Activated CD4-positive, alpha-beta T cell treated with anti-CD3 and anti-CD28 coated beads for 36 hours (primary cell): ENCODE measurements at regions not wholly inside any gene's neighbourhood (a gene's known extent, or its start where the extent isn't known, plus 50 kb on each side); places are given as distances from the start of the nearest gene placed in this dataset.
A peak's percentile ranks its signal among the peaks of the same experiment; 100 is the strongest.
"Not testable (repeated sequence)": the region's sequence is repeated elsewhere in the genome, so short reads cannot be mapped to it uniquely, and the experiment has no call there.

Experiments used
- ATAC-seq: fragments of 200-7000 bp; cut with Tn5 transposase; one replicate; pipeline ENCODE4 v1.10.0; 2021; ENCODE audit warnings: mild to moderate bottlenecking, moderate library complexity
- CTCF ChIA-PET: fragments of 350-600 bp; sonication (Branson Sonifier 250); formaldehyde crosslinking; loops from one replicate; lab custom pipeline; 2021; ENCODE audit warnings: antibody characterized with exemption; lab: Charles Lee
- POLR2A ChIA-PET: fragments of 350-600 bp; sonication (Branson Sonifier 250); formaldehyde crosslinking; loops from one replicate; lab custom pipeline; 2021; ENCODE audit warnings: antibody characterized with exemption, inconsistent platforms; lab: Charles Lee
- DNase-seq: peaks from one replicate; pipeline ENCODE4 v3.0.0-alpha.2; 2020
- H3K27ac Mint-ChIP-seq: one replicate; pipeline ENCODE4 v1.8.0; 2021; ENCODE audit warnings: mixed read lengths
- H3K27me3 Mint-ChIP-seq: one replicate; pipeline ENCODE4 v1.8.0; 2021; ENCODE audit warnings: mixed read lengths
- H3K36me3 Mint-ChIP-seq: one replicate; pipeline ENCODE4 v1.8.0; 2021; ENCODE audit warnings: low read depth, mixed read lengths
- H3K4me1 Mint-ChIP-seq: one replicate; pipeline ENCODE4 v1.8.0; 2021; ENCODE audit warnings: mixed read lengths
- H3K4me3 Mint-ChIP-seq: one replicate; pipeline ENCODE4 v1.8.0; 2021; ENCODE audit warnings: mild to moderate bottlenecking, moderate library complexity, mixed read lengths
- H3K9me3 Mint-ChIP-seq: one replicate; pipeline ENCODE4 v1.8.0; 2021; ENCODE audit warnings: low read depth, mixed read lengths
- intact Hi-C, 2 experiments: fragments of 100-400 bp; cut with DNase I in 1 of 2; cut with micrococcal nuclease in 1 of 2; formaldehyde crosslinking; loops; one replicate each; pipeline versions ENCODE4 v1.14.2 to v1.15.1; 2022 to 2024; cut with DNase I, micrococcal nuclease

GRCh38 chr9:91512235-91512634 is 88.6 kb upstream of the NFIL3 start:
- H3K9me3 Mint-ChIP-seq, ATAC-seq, POLR2A ChIA-PET, DNase-seq, H3K36me3 Mint-ChIP-seq, CTCF ChIA-PET, intact Hi-C loops, H3K27ac Mint-ChIP-seq, H3K4me1 Mint-ChIP-seq, H3K4me3 Mint-ChIP-seq: not testable (repeated sequence)
- H3K27me3 Mint-ChIP-seq = peaks cover 22% of the 10 kb centered on the region

- Mint-ChIP-seq H3K4me3 (no peak overlapping the region), H3K4me1 (peaks cover 3% of the 10 kb centered on the region), H3K36me3 (no peaks in the 10 kb centered on the region), H3K27ac (no peak overlapping the region), H3K9me3 (no peaks in the 10 kb centered on the region), H3K27me3 (peaks cover 10% of the 10 kb centered on the region)
- ChIA-PET POLR2A (no interaction called here), CTCF (interaction anchor here (0.9 kb wide), 1 partner anchor 15 kb away, joined by 3 read pairs; no protein-coding TSS in a partner anchor)
- no peak for DNase-seq
- intact Hi-C loops = no loop called here
- ATAC-seq = no peak
Measured at GRCh38 chr9:91503673-91504081, 80.0 kb upstream of the NFIL3 start.

GRCh38 chr9:91502913-91503672 is 79.5 kb upstream of the NFIL3 start:
- intact Hi-C loops = no loop called here
- Mint-ChIP-seq H3K9me3 (no peaks in the 10 kb centered on the region), H3K27me3 (peaks cover 10% of the 10 kb centered on the region), H3K27ac (no peak overlapping the region), H3K4me1 (peaks cover 3% of the 10 kb centered on the region), H3K36me3 (no peaks in the 10 kb centered on the region), H3K4me3 (no peak overlapping the region)
- DNase-seq = no peak
- CTCF ChIA-PET = interaction anchor here (0.9 kb wide), 1 partner anchor 16 kb away, joined by 3 read pairs; no protein-coding TSS in a partner anchor
- POLR2A ChIA-PET = no interaction called here
- ATAC-seq = peak; percentile 12

- no peak overlapping the region for H3K27ac Mint-ChIP-seq
- intact Hi-C loops = no loop called here
- no peaks in the 10 kb centered on the region for H3K9me3 Mint-ChIP-seq
- ChIA-PET CTCF (no interaction called here), POLR2A (no interaction called here)
- H3K36me3 Mint-ChIP-seq = no peaks in the 10 kb centered on the region
- peaks cover 9% of the 10 kb centered on the region for H3K27me3 Mint-ChIP-seq
- no peak for ATAC-seq
- DNase-seq = no peak
- H3K4me1 Mint-ChIP-seq = peaks cover 3% of the 10 kb centered on the region
- no peak overlapping the region for H3K4me3 Mint-ChIP-seq
Measured at GRCh38 chr9:91502475-91502874, 78.8 kb upstream of the NFIL3 start.

GRCh38 chr9:91500509-91501014 is 76.9 kb upstream of the NFIL3 start:
- H3K36me3 Mint-ChIP-seq = no peaks in the 10 kb centered on the region
- ChIA-PET CTCF (interaction anchor here (0.8 kb wide), 1 partner anchor 172 kb away, joined by 3 read pairs; no protein-coding TSS in a partner anchor), POLR2A (no interaction called here)
- DNase-seq = peak; percentile 43
- peaks cover 6% of the 10 kb centered on the region for H3K27me3 Mint-ChIP-seq
- H3K27ac Mint-ChIP-seq = no peak overlapping the region
- H3K4me3 Mint-ChIP-seq = no peak overlapping the region
- H3K4me1 Mint-ChIP-seq = peaks cover 3% of the 10 kb centered on the region
- H3K9me3 Mint-ChIP-seq = no peaks in the 10 kb centered on the region
- intact Hi-C loops = no loop called here
- ATAC-seq = peak; percentile 95

GRCh38 chr9:91496351-91496750 is 72.7 kb upstream of the NFIL3 start:
- no peak overlapping the region for H3K4me3 Mint-ChIP-seq
- no peaks in the 10 kb centered on the region for H3K9me3 Mint-ChIP-seq
- ATAC-seq = no peak
- H3K36me3 Mint-ChIP-seq = no peaks in the 10 kb centered on the region
- no peak overlapping the region for H3K27ac Mint-ChIP-seq
- CTCF ChIA-PET = interaction anchor here (1.3 kb wide), 1 partner anchor 581 kb away, joined by 6 read pairs; no protein-coding TSS in a partner anchor
- DNase-seq = no peak
- POLR2A ChIA-PET = no interaction called here
- H3K4me1 Mint-ChIP-seq = peaks cover 3% of the 10 kb centered on the region
- peaks cover 9% of the 10 kb centered on the region for H3K27me3 Mint-ChIP-seq
- intact Hi-C loops = no loop called here

GRCh38 chr9:91495450-91495849 is 71.8 kb upstream of the NFIL3 start:
- ATAC-seq = no peak
- intact Hi-C loops = no loop called here
- Mint-ChIP-seq H3K27ac (no peak overlapping the region), H3K4me1 (no peaks in the 10 kb centered on the region), H3K36me3 (no peaks in the 10 kb centered on the region), H3K9me3 (no peaks in the 10 kb centered on the region), H3K27me3 (peaks cover 9% of the 10 kb centered on the region), H3K4me3 (no peak overlapping the region)
- CTCF ChIA-PET = interaction anchor here (1.3 kb wide), 2 partner anchors 9 to 580 kb away, joined by 3 to 6 read pairs; no protein-coding TSS in a partner anchor
- DNase-seq = no peak
- POLR2A ChIA-PET = no interaction called here

GRCh38 chr9:91494751-91495150 is 71.1 kb upstream of the NFIL3 start:
- Mint-ChIP-seq H3K9me3 (no peaks in the 10 kb centered on the region), H3K36me3 (no peaks in the 10 kb centered on the region), H3K27me3 (peaks cover 11% of the 10 kb centered on the region), H3K4me3 (no peak overlapping the region), H3K4me1 (no peaks in the 10 kb centered on the region), H3K27ac (no peak overlapping the region)
- no peak for DNase-seq
- ChIA-PET CTCF (interaction anchor here (1.3 kb wide), 1 partner anchor 10 kb away, joined by 3 read pairs; no protein-coding TSS in a partner anchor), POLR2A (no interaction called here)
- intact Hi-C loops = no loop called here
- ATAC-seq = no peak

- intact Hi-C loops = no loop called here
- Mint-ChIP-seq H3K36me3 (no peaks in the 10 kb centered on the region), H3K27ac (no peak overlapping the region), H3K4me3 (no peak overlapping the region), H3K4me1 (peaks cover 4% of the 10 kb centered on the region), H3K9me3 (no peaks in the 10 kb centered on the region), H3K27me3 (peaks cover 30% of the 10 kb centered on the region)
- ATAC-seq = no peak
- ChIA-PET POLR2A (no interaction called here), CTCF (interaction anchor here (0.6 to 1.1 kb wide), 3 partner anchors 531 to 945 kb away, joined by 3 to 4 read pairs (median 3); no protein-coding TSS in a partner anchor)
- no peak for DNase-seq
Measured at GRCh38 chr9:91492237-91492636, 68.6 kb upstream of the NFIL3 start.

GRCh38 chr9:91491624-91492023 is 68.0 kb upstream of the NFIL3 start:
- peaks cover 4% of the 10 kb centered on the region for H3K4me1 Mint-ChIP-seq
- CTCF ChIA-PET = interaction anchor here (0.6 to 1.1 kb wide), 3 partner anchors 530 to 944 kb away, joined by 3 to 4 read pairs (median 3); no protein-coding TSS in a partner anchor
- intact Hi-C loops = no loop called here
- H3K27ac Mint-ChIP-seq = no peak overlapping the region
- no peaks in the 10 kb centered on the region for H3K36me3 Mint-ChIP-seq
- ATAC-seq = no peak
- peaks cover 30% of the 10 kb centered on the region for H3K27me3 Mint-ChIP-seq
- no peak overlapping the region for H3K4me3 Mint-ChIP-seq
- POLR2A ChIA-PET = no interaction called here
- no peaks in the 10 kb centered on the region for H3K9me3 Mint-ChIP-seq
- DNase-seq = no peak

GRCh38 chr9:91489361-91489899 is 65.8 kb upstream of the NFIL3 start:
- no peaks in the 10 kb centered on the region for H3K9me3 Mint-ChIP-seq

More at GRCh38 chr9:91489361-91489899, 65.8 kb upstream of the NFIL3 start:
- H3K27ac Mint-ChIP-seq = no peak overlapping the region
- no peaks in the 10 kb centered on the region for H3K36me3 Mint-ChIP-seq
- POLR2A ChIA-PET = no interaction called here
- H3K27me3 Mint-ChIP-seq = peaks cover 31% of the 10 kb centered on the region
- peaks cover 4% of the 10 kb centered on the region for H3K4me1 Mint-ChIP-seq
- DNase-seq (peak; percentile 17), ATAC-seq (peak; percentile 26)
- no peak overlapping the region for H3K4me3 Mint-ChIP-seq
- intact Hi-C loops = no loop called here
- CTCF ChIA-PET = interaction anchor here (0.5 kb wide), 1 partner anchor 428 kb away, joined by 6 read pairs; no protein-coding TSS in a partner anchor
